GM18870 (cell line): ENCODE measurements at regions not wholly inside any gene's neighbourhood (a gene's known extent, or its start where the extent isn't known, plus 50 kb on each side); places are given as distances from the start of the nearest gene placed in this dataset.
"Not testable (repeated sequence)": the region's sequence is repeated elsewhere in the genome, so short reads cannot be mapped to it uniquely, and the experiment has no call there.

Source experiments
- ATAC-seq: cut with Tn5 transposase; IDR thresholded peaks from one replicate; pipeline ENCODE4 v1.9.1; 2021; ENCODE audit warnings: moderate library complexity; ENCODE audit not compliant: unreplicated experiment

DNA sequence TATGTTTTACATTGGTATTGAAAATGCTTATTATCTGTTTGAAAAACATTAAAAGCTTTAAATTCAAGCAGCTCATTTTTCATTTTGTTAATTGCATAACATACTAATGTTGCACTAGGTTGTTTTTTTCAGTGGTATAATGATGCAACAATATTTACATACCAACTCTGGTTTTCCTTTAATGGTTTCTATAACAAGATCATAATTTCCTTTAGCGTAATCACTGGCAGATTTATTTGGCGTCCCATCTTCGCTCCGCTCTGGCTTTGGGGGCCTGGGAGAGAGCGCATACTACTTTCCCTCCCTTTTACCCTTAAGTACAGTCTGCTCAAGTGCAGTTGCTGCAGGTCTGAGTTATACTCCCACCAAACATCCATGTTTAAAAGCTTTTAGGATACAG, 574.1 kb downstream of the PRKD1 start:
- ATAC-seq = no peak

DNA sequence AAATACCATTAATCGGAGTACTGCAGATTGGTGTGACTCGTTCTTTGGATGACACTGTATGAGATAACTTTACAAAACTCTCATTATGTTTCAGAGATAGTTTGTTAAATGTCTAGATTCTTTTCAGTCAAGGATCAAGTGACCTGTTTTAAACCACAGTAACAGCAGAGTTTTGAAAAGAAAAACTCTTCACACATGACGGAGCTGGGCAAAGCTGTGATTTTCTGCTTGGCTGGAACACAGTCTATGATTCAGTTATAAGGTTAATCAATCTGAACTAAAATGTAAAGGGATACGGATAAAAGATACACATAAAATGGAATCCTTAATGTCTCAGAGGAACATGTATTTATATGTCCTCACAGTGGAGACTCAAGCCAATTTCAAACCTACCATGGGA, 573.2 kb downstream of the PRKD1 start:
- ATAC-seq = no peak

DNA sequence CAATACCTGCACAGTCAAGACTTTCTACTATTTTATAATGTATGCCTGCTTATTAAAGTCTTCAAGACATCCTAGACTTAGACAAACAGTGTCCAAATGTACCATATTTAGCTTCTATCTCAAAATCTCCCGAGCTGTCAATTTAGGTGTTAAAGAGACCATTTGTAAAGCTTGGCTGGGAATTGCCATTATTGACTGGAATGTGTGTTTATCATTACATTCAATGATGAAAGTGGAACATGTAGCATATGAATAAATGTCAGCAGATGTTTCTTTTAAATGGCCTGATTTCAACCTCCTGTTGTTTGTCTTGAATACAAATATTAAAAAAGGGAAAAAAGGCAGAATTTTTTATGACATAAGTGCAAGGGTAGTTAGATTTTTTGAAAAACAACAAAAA, 572.3 kb downstream of the PRKD1 start:
- ATAC-seq = no peak

DNA sequence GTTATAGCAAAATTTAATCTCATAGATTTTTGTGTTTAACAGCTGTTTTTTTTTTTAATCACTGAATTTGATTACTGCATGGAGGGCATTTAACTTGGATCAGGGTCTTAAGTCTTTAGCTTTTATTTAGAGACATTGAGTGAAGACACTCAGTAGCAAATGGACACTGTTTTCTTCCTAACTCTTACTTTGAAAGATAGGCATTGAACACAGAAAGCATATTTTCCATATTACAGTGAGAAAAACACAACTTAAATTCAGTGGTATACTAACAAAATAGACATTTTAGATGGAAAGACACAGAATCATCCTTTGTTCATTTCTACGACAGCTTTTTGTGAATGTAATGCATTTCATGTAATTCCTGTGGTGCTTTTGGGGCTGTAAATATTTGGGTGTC, 571.8 kb downstream of the PRKD1 start:
- ATAC-seq = no peak

DNA sequence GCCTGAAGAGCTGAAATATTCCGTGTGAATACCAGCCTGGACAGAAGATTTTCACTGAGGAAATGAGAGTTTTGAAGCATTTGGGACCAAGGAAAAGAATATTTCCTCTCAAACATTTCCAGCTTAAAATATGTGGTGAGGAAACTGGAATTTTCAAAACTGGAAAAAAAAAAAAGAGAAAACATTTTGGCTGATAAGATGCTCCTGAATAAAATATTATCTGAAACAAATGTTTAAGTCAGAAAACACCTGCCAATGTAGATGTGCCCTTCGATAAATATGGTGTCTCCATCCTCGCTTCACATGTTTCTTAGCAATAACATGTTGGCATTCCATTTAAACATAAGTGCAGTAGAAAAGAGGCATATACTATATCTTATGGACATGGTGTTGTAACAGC, 567.0 kb downstream of the PRKD1 start:
- no peak for ATAC-seq

DNA sequence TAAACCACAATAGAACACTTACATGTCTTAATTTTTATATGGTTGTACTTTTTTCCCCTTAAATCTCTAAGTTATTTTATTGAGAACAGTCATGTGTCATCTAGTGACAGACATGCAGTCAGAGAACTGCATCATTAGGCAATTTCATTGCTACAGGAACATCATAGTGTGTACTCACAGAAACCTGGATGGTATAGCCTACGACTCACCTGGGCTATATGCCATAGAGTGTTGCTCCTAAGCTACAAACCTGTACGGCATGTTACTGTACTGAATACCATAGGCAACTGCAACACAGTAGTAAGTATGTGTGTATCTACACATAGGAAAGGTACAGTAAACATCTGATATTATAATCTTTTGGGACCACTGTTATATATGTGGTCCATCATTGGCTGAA, 557.6 kb downstream of the PRKD1 start:
- no peak for ATAC-seq

DNA sequence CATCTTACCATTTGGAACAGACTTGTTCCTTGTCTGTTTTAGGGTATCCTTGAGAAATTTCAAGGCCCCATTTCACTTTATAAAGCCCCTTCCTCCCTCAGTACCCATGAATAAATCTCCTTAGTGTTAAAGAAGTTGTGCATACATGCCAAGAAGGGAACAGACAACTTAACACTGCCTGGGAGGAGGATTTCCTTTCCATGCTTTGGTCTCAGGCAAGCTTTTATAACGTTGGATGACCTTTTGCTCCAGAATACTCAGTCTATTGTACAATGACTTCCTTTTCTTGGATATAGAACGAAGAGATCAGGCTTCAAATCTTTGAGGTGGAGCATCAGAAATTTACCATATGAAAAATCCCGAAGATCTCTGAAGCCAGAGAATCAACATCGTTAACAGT, 551.4 kb downstream of the PRKD1 start:
- no peak for ATAC-seq

DNA sequence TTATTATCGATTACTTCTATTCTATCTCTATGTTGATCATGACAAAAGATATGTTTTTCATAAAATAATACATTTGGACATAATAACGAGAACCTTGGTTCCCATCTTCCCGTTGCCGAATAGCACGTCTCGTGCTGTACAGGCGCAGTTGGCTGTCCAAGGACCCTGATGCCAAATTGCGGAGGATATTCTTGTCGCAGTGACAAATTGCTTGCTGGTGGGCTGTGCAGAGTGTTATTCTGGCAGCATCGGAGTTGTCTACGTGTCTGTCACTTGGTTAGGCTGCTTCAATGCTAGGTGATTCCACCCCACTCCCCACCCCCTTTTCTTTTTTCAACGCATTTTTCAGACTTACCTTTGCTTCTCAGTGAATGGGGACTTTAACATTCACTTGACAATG, 546.8 kb downstream of the PRKD1 start:
- ATAC-seq = no peak

DNA sequence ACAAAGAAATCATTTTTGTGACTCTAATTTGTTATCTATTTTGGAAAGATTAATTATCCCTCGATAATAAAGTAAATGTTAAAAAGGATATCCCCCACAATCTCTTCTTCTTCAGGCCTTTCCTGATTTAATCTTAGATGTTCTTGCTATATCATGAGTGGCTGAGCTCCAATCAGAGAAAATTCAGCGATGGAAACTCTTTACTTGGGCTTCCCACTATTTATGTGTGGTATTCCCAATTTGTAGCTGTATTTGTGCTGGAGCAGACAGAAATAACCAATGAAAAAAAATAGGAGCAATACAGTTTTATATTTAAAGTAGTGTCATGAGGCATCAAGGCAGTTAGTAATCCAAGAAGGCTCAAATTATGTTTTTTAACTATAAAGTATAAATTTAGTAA, 539.1 kb downstream of the PRKD1 start:
- ATAC-seq = no peak

DNA sequence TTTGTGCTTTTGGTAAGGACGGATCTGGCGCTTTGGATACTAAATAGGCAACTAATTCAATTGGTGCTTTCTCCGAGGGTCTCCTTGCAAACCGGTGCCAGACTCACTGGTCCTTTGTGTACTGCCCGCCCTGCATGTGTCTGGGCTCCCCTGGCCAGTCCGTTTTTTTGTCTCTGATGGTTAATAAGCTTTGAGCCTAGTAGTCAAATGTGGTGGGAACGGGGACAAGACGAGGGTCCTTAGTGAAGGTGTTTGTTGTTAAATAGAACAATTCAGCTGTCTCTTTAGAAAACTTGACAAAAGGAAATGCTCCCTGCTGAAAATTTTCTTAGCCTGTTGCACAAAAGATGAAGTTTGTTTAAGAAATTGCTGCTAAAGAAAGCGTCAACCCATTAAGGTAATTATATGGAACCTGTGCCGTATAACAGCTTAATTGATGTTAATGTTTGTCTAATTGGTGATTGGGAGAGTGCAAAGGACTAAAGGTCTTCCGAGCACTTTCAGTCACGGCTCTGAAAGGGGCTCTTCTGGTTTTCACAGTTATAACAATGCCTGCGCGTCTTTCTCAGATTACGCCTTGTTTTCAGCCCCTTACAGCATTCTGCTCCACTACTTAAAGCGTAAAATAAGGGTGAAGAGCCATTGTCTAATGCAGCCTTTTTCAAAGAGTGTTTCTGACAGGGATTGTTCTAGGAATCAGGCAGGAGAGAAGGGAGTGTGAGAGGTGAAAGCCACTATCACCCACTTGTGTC, 537.4 kb downstream of the PRKD1 start:
- ATAC-seq = no peak

DNA sequence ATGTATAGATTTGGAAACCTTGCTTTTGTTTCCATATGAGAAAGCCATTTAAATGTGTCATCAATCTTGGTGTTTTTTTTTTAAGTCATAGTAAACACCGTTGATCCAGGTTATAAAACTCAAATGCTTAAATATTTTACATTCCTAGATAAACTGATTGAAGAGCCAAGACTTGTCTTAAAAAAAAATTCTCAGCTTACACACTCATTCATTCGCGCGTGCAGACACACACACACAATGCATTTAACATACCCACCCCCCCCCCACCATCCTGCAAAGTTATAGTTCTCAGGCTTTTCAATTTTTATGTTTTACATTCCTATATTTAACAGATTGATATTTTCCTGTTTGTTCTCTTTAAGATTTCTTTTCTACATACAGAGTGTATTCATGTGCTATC, 536.4 kb downstream of the PRKD1 start:
- ATAC-seq = no peak

DNA sequence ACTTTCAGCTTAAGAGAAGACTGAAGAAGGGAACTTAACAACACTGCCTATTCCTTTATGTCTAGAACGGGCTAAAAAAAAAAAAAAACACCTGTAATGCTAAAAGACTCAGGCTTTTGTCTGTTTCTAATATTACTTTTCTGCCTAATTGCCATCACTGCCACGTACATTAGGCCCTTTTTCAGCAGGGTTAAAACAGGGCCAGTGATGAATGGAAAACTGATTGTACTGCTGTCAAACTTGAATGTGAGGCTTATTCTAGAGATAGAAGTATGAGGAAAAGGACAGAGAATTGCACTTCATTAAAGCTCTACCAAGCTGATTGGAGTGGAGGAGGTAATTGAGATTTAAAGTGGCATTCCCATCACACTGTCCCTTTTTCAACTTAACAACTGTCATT, 535.8 kb downstream of the PRKD1 start:
- no peak for ATAC-seq

DNA sequence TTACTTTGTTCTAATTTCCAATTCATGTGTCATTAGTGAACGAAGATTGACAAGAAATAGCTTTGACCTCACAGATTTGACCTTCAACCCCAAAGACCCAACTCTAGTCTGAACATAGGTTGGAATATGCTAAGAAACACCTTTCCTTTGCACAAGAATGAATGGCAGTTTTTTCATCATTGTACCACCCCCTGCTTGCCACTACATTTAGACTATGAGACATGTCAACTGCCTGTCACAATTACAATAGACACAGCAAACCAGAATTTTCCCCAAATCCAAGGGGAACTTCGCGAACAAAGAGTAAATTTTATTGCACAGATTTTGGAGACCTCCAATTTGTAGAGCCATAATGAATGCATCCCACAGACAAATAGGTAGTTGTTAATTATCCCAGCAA, 535.4 kb downstream of the PRKD1 start:
- ATAC-seq = no peak

DNA sequence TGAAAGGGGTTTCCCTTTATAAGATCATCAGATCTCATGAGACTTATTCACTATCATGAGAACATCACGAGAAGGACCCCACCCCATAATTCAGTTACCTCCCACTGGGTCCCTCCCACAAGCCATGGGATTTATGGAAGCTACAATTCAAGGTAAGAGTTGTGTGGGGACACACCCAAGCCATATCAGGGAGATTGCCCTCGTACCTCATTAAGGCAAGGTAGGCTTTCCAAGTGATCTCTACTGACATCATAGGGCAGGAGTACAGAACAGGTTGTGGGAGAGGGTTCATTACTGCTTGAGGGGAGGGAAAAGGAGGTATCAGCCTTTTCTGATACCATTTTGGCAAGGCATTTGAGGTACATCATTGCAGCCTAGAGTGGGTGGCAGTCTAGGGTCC, 524.6 kb downstream of the PRKD1 start:
- ATAC-seq = no peak

DNA sequence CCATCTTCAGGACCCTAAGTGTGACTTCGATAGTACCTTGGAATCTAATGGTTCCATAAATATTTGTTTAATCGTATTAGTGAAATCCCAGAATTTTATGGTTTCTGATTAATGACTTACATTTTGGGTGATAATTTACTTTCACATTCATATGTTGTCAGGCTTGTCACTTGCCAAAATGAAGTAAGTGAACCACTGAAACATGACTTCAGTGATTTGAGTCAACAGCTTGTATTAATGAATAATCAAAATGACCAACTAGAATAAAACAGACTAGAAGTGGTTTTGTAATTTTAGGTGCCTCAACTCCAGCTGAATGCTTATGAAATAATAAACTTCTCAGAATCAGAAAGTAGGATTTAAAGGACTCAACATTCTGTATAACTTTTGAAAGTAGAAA, 517.1 kb downstream of the PRKD1 start:
- ATAC-seq = no peak

DNA sequence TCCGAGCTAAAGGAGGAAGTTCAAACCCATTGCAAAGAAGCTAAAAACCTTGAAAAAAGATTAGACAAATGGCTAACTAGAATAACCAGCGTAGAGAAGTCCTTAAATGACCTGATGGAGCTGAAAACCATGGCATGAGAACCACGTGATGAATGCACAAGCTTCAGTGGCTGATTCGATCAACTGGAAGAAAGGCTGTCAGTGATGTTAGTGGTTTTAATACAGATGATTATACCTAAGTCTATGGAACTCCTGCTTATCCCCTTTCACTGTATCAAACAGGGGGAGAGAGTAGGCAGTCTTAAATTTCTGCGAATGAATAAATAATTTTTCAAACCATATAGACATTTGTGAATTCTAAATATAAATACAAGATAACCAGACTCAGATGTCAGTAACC, 512.7 kb downstream of the PRKD1 start:
- ATAC-seq = not testable (repeated sequence)

DNA sequence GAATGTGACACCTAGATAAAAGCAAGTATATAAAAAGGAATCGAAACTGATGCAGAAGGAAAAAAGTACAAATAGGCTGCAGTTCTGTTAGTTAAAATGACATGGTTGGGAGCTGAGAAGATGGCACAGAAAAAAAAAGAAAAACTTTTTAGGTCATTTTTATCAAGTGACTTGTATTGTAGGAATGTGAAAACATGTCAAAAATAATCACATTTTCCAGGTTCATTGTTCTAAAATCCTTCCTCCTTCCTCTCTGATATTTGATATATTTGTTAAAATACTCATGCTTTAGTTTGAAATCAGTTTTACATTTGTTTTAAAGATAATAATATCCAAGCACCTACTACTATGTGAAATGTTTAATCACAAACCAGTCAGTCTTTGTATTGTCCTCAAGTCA, 507.9 kb downstream of the PRKD1 start:
- ATAC-seq = no peak

DNA sequence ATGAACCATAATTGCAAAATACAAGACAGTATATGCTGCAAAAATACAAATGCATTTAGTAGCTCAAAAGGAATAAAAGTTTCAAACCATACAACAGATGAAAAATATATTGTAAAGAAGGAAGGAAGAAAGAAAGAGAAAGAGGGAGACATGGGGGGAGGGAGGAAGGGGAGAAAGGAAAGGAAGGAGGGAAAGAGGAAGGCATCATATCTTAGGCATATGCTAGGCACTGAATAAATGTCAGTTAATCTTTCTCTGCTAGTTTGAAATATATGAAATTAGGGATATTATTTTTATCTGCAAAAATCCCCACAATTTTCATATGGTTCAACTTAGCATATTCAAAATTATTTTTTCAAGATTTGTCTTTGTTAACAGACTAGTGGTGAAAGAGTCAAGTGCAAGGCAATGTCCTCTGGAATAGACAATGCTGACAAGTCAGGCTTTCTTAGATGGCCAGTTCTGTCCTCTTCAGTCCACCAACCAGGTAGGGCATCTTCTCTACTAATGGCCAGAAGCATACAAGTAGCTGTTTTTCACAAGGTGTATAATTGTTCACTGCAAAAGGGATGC, 506.4 kb downstream of the PRKD1 start:
- no peak for ATAC-seq

DNA sequence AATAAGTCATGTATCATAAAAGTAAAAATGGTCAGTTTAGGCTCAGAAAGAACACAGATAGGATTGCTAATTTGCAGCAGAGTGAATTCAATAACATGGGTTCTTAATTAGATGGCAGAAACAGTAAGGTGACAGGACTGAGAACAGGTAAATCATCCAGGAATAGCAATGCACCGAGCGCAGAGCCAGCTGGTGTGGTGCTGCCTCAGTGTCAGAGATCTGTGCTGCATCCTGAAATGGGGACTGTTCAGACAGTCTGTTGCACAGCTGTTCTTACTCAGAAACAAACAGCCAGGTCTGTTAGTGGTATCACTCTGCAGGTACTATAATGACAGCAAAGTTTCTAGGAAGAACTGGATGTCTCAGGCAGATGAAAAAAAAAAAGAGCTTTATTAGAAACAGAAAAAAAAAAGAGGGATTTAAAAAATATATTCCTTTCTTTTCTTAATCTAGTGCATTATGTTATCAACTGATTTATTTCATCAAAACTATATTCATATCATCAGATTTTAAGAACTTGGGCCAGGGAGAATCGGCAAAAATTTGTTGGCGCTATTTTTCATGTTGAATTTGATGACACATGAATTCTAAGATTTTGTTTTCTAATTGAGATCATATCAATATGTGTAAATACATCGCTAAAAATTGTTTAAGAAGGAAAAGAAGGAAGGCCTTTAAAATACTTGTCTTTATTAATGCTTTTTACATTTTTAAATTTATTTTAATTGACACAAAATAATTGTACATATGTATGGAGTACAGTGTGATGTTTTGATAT, 501.8 kb downstream of the PRKD1 start:
- no peak for ATAC-seq

DNA sequence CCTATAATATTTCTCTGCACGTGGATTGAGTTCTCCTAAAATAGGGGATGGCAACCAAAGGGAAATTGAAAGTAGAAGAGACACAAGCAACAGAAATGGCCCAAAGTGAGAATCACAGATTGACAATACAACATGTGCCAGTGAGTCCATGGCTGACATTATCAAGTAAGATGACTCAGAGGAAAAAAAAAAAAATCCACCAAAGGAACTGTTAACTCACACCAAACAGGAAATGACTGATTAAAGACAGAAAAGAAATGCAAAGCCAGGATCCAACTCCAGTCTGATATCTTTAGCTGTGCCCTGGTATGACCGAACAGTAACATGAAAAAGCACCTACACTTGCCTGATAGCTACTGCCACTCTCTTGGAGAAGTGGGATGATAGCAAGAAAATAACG, 485.0 kb downstream of the PRKD1 start:
- no peak for ATAC-seq

DNA sequence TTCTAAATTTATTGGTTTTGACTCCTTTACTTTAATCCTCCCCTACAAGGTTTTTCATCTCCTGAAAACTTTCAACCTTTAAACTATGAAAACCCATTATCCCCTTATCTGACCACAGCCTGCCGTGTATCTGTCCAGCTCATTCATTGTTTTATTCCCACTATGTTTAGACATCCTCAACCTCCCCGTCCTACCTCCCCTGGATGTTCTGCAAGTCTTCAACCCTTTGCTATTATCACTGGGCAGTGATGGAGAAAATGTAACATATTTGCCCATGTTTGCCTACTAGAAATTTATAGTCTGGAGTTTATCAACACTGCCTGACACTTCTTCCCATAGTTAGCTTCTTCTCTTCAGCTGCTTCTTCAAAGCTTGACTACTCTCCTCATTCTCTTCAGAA, 483.4 kb downstream of the PRKD1 start:
- ATAC-seq = no peak

DNA sequence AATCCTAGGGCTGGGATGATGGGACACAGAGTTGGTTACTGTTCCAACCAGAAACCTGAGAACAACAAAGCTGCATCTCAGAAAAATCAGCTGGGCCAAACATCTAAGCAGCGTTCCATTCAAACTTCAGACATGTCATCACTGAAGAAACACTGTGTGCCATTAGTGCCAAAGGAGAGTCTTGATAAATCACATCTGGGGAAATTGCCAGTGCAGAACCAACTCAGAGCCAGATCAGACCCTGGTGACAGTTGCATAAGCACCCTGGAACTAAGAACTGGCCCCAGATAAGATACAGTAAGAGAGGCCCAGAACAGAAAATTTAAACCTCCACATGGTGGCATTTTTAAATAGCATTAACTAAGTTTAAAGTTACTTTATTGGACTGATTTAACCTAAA, 482.8 kb downstream of the PRKD1 start:
- ATAC-seq = no peak
